Endometrial microvascular endothelial cells (primary cell): ENCODE measurements at regions not wholly inside any gene's neighbourhood (a gene's known extent, or its start where the extent isn't known, plus 50 kb on each side); places are given as distances from the start of the nearest gene placed in this dataset.

Source experiments
- in situ Hi-C: cut with HindIII; loops from 2 replicates; pipeline ENCODE4 v1.10.0; 2017; ENCODE audit warnings: low sequenced_read_pairs, low pct_unique_long_range_greater_than_20kb; ENCODE audit errors: inconsistent ontology term

GRCh38 chr14:54166049-54166950 is 209.7 kb upstream of the BMP4 start:
- in situ Hi-C loops = no loop called here

GRCh38 chr14:54168489-54168888 is 211.9 kb upstream of the BMP4 start:
- in situ Hi-C loops = no loop called here

- in situ Hi-C loops = no loop called here
Observed at GRCh38 chr14:54169254-54169924, 212.8 kb upstream of the BMP4 start.

DNA sequence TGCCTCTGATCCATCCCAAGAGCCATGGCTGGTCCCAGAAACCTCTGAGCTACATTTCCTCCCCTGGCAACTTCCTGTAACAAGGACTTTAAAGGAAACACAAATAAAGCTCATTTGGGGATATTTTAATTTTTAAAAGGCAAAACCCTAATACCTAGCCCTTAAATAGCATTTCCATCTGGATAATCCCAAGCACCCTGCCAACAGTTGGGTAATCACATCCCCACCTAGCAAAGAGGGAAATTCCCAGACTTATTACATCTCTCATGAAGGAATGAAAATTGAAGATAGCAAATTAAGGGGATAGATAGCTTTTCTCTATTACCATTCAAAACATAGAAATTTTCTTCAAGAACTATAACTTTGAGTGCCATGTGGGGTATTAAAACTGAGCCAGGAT is 213.7 kb upstream of the BMP4 start:
- in situ Hi-C loops = loop anchor here (10.0 kb wide), 1 partner anchor 206 kb away; no protein-coding TSS in a partner anchor

DNA sequence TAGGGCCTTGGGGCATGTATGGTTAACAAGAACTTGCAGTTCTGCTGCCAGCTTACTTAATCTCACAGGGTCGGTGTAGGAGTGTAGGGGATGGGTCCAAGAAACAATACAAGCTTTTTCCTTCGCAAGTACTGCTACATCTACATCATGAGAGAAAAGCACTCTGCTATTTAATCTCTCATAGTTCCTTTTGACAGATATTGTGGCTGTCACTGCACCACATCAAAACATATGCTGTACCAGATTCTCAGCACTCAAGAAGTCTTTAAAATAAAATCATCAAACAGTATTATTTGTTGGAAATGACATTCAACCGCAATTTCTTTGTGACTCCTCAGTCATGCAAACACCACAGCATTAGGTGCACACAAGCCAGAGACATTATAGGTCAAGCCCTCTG is 215.5 kb upstream of the BMP4 start:
- in situ Hi-C loops = loop anchor here (10.0 kb wide), 1 partner anchor 207 kb away; no protein-coding TSS in a partner anchor

DNA sequence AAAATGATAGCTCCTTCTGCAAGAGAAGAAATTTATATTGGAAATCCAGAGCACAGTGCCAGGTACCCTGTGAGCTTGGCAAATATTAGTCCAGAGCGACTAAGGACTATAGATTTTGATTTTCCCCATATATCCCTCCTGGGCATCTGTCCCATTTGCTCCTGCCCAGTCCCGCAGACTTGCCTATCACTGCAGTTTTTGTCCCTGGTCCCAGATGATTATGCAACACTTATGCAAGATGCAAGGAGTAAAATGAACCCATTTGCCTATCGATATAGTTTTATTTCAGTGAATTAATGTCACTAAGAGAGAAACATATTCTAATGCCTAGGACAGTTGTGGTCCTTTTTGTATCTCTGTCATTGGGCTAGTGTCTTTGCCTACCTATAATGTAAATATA is 215.9 kb upstream of the BMP4 start:
- in situ Hi-C loops = loop anchor here (10.0 kb wide), 1 partner anchor 208 kb away; no protein-coding TSS in a partner anchor

GRCh38 chr14:54173802-54174201 is 217.2 kb upstream of the BMP4 start:
- in situ Hi-C loops = loop anchor here (10.0 kb wide), 1 partner anchor 209 kb away; no protein-coding TSS in a partner anchor

DNA sequence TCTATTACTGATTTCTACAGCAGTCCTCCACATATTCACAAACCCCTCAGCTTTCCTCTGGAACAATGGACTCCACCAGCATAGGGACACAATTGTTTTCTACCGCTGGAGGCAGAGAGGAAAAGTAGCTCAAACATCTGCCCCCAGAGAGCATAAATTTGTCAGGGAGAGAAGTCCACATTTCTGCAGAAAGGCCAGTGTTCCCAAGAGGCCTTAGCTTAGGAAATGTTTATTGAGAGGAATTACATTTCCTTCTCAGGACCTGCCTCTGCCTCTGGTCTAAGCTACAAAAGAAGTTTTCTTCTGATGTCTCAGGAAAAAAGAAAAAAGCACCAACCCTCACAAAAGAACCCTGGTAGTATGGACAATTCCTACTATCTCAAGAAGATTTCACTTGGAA is 217.8 kb upstream of the BMP4 start:
- in situ Hi-C loops = loop anchor here (10.0 kb wide), 1 partner anchor 210 kb away; no protein-coding TSS in a partner anchor

DNA sequence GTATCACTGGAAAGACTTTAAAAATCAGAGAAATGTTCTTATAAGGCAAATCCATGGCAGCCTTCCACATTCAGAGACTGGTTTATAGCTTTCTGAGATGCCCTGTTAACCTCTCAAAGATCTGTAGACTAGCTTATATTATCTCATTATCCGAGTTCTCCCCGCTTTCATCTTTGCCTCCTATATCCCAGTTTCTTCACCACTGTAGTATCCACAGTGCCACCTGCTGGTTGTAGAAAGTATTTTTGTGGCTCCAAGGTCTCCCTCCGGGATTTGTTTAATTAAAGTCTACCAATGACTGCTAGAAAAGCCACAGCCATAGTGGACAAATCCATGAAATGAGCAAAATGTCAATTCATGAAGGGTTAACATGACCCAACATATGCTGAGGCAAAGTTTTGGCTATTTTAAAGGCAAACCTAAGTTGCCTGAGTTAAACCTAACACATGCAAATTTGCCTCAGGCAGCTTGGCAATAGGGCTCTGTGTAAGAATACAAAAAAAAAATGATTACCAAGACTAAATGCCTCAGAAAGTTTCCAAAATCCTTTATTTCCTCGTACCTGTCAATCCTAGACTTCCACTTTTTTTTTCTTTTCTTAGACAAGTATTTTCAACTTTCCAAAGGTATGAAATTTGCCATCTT is 218.8 kb upstream of the BMP4 start:
- in situ Hi-C loops = loop anchor here (10.0 kb wide), 1 partner anchor 211 kb away; no protein-coding TSS in a partner anchor

DNA sequence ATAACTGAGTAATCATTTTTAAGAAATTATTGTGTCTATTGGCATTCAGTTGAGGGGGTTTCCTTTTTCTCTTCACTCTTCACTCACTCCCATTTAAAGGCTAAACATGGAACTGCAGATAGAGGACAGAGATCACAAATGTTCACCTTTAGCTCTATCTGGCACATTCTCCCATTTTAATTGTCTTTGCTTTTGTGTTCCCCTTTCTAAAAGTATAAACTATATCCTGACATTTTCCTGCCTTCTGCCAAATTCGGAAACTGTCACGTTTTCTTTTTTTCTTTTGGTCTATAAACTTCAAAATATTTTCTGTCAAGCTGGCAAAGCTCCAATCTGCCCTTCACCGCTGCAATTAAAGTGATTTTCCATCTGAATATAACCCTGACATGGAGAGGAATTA is 219.8 kb upstream of the CDKN3 start:
- in situ Hi-C loops = loop anchor here (10.0 kb wide), 1 partner anchor 212 kb away; no protein-coding TSS in a partner anchor

GRCh38 chr14:54177641-54178621 is 218.9 kb upstream of the CDKN3 start:
- in situ Hi-C loops = loop anchor here (10.0 kb wide), 1 partner anchor 213 kb away; no protein-coding TSS in a partner anchor

GRCh38 chr14:54182419-54183045 is 214.3 kb upstream of the CDKN3 start:
- in situ Hi-C loops = no loop called here

DNA sequence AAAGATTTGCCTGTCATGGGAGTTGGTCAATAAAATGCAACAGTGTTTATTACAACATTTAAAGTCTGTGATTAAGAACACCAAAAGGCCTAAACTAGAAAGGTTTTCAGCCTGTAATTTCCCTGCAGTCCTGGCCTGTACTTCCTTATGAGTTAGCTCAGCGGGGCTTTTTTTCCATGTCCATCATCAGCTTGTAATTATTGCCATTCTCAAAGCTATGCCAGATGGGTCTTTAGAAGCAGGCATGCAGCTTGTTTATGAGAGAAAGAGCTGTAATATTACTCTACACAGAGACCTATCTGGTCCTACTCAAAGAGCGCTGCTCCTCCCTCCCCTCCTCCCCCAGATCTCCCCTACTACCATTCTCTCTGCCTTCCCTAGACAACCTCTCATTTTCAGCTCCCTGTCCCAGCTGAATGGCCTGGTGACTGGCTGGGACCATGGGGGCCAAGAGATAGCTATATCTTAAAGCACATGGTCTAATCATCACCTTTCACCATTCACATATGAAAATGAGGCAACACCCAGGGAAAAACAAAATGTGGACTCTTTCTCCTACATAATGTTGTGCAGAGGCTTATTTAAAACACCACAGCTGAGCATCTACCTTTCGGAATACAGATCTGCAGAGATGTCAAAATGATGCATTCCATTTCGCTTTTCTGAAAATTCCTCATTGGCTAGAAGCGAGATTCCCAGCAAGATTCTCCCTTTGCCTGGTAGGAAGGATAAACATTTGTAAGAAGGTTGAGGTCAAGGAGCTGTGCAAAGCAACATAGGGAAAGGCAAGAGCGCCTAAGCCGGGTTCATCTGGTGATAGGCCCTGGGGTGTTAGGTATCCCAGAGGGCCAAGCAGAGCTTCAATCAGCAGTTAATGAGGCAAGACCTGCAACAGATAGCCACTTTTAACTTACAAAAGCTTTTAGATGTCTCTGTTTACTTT is 209.7 kb upstream of the CDKN3 start:
- in situ Hi-C loops = no loop called here

DNA sequence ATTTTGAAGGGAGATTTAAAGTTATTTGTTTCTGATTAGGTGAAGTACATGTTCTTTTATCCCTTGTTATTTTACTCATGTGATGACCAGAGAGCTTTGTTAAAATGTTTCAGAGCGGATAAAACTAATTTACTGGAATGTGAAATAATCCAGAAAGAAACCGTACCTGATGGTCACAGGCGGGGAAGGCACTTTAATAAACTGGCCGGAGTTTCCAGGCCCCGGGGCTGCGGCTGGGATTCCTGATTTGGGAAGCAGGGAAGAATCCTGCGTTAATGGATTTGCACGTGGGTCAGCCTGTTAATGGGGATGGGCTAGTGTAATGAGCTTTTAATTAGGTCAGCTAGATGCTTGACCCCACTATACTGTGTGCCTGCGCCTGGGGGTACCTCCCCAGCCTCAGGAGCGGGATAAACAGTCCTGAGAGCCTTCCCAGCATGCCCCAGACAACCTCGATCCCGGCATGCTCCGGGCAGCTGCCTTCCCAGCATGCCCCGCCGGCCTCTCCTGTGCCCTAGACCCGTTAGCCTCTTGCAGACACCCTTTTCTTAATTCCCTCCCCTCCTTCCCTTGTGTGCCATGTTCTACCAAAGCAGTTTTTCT is 208.6 kb upstream of the CDKN3 start:
- in situ Hi-C loops = no loop called here

DNA sequence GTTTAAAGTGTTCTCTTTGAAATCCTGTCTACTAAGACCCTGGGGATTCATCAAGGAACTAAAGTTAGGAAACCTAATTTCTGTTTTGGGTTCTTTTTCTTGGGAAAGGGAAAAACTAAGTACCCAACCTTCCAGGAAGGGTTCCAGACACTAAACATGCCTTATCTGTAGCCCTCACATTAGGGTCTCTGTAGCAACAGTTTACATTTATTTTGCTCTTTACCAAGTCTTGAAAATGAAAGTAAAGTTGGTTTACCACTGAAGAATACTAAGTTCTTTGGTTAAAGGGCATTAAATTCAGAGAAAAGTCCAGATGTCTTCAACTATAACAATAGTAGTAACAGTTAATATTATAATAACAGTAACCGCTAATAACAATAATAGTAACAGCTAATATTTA is 207.5 kb upstream of the CDKN3 start:
- in situ Hi-C loops = no loop called here

GRCh38 chr14:54189748-54190354 is 207.0 kb upstream of the CDKN3 start:
- in situ Hi-C loops = no loop called here
